NCI-H1105 treated with DMSO at 0.1 percent for 48 hours (cell line): ENCODE measurements at regions not wholly inside any gene's neighbourhood (a gene's known extent, or its start where the extent isn't known, plus 50 kb on each side); places are given as distances from the start of the nearest gene placed in this dataset.
"Not testable (repeated sequence)": the region's sequence is repeated elsewhere in the genome, so short reads cannot be mapped to it uniquely, and the experiment has no call there.

Experiments used
- DNase-seq: peaks from one replicate; lab custom pipeline; 2025; lab: John Stamatoyannopoulos, UW

GRCh38 chr20:30164389-30164788, 1093.1 kb upstream of the DEFB115 start:
- DNase-seq, result not testable (repeated sequence)

- no peak for DNase-seq
Observed at GRCh38 chr20:30167540-30167939, 1089.9 kb upstream of the DEFB115 start.

GRCh38 chr20:30168025-30168799, 1089.3 kb upstream of the DEFB115 start:
- DNase-seq, result no peak

- DNase-seq, result no peak
Observed at GRCh38 chr20:30168800-30169138, 1088.7 kb upstream of the DEFB115 start.

GRCh38 chr20:30175681-30176080, 1081.8 kb upstream of the DEFB115 start:
- DNase-seq, result no peak

- DNase-seq, result not testable (repeated sequence)
Observed at GRCh38 chr20:30183124-30183523, 1074.3 kb upstream of the DEFB115 start.

- DNase-seq, result not testable (repeated sequence)
Observed at GRCh38 chr20:30191785-30192184, 1065.7 kb upstream of the DEFB115 start.

- not testable (repeated sequence) for DNase-seq
Observed at GRCh38 chr20:30234477-30234876, 1023.0 kb upstream of the DEFB115 start.

- not testable (repeated sequence) for DNase-seq
Observed at GRCh38 chr20:30275073-30275472, 982.4 kb upstream of the DEFB115 start.

- no peak for DNase-seq
Observed at GRCh38 chr20:30281584-30282197, 975.8 kb upstream of the DEFB115 start.

- DNase-seq, result not testable (repeated sequence)
Observed at GRCh38 chr20:30283476-30284280, 973.8 kb upstream of the DEFB115 start.

- DNase-seq, result no peak
Observed at GRCh38 chr20:30284281-30284905, 973.1 kb upstream of the DEFB115 start.

GRCh38 chr20:30285677-30286076, 971.8 kb upstream of the DEFB115 start:
- DNase-seq, result no peak

- no peak for DNase-seq
Observed at GRCh38 chr20:30286157-30286556, 971.3 kb upstream of the DEFB115 start.

GRCh38 chr20:30287459-30287858, 970.0 kb upstream of the DEFB115 start:
- DNase-seq, result not testable (repeated sequence)

GRCh38 chr20:30288346-30288745, 969.1 kb upstream of the DEFB115 start:
- no peak for DNase-seq

- not testable (repeated sequence) for DNase-seq
Observed at GRCh38 chr20:30289049-30289448, 968.4 kb upstream of the DEFB115 start.

- DNase-seq, result not testable (repeated sequence)
Observed at GRCh38 chr20:30289711-30290141, 967.7 kb upstream of the DEFB115 start.

- DNase-seq, result peak; percentile 52
Observed at GRCh38 chr20:30290361-30291063, 967.0 kb upstream of the DEFB115 start.

GRCh38 chr20:30291064-30291379, 966.4 kb upstream of the DEFB115 start:
- DNase-seq, result not testable (repeated sequence)

GRCh38 chr20:30291686-30292085, 965.8 kb upstream of the DEFB115 start:
- not testable (repeated sequence) for DNase-seq

- DNase-seq, result not testable (repeated sequence)
Observed at GRCh38 chr20:30295396-30295795, 962.1 kb upstream of the DEFB115 start.
